Amniotic epithelial cell (primary cell): ENCODE measurements at regions not wholly inside any gene's neighbourhood (a gene's known extent, or its start where the extent isn't known, plus 50 kb on each side); places are given as distances from the start of the nearest gene placed in this dataset.
"Not testable (repeated sequence)": the region's sequence is repeated elsewhere in the genome, so short reads cannot be mapped to it uniquely, and the experiment has no call there.

Experiments
- DNase-seq: peaks from one replicate; pipeline ENCODE4 v3.0.0-alpha.2; 2010; ENCODE audit warnings: low read depth

- no peak for DNase-seq
These were observed 185.9 kb downstream of the AVL9 start for GRCh38 chr7:32681174-32681518.

- DNase-seq, result peak; percentile 70
These were observed 185.2 kb downstream of the AVL9 start for GRCh38 chr7:32680259-32681173.

DNA sequence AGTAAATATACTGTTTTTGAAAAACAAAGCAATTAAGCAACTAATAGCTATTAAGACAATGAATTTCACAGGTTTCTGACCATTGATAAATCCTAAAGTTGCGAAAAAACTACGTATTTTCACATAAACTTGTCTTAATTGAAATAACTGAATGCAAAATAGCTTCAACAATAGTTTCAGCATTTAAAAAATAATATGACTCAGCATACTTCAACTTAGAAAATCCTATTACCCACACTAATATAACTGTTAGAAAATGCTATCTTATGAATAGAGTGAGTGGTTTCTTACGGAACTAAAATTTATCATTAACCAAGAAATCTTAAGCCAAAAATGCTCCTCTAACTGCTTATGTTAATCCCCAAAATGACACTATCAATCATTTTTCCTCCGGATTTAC, 183.9 kb downstream of the AVL9 start:
- no peak for DNase-seq

DNA sequence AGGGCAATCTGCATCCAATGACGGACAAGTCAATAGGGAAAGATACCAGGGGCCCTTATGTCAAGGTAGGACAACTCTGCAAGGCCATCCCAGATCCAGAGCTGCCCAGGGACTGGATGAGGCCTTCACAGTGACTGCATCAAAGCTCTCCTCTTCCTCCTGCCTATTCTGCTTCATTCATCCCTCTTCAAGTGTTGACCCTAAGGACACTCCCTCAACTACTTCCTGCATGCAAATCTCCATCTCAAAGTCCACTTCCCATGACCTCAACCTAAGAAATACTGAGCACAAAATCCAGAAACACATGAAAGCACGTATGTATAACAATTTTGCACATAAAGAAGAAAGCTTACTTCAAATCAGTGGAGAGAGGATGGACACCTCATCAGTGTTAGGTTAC, 182.3 kb downstream of the AVL9 start:
- no peak for DNase-seq

DNA sequence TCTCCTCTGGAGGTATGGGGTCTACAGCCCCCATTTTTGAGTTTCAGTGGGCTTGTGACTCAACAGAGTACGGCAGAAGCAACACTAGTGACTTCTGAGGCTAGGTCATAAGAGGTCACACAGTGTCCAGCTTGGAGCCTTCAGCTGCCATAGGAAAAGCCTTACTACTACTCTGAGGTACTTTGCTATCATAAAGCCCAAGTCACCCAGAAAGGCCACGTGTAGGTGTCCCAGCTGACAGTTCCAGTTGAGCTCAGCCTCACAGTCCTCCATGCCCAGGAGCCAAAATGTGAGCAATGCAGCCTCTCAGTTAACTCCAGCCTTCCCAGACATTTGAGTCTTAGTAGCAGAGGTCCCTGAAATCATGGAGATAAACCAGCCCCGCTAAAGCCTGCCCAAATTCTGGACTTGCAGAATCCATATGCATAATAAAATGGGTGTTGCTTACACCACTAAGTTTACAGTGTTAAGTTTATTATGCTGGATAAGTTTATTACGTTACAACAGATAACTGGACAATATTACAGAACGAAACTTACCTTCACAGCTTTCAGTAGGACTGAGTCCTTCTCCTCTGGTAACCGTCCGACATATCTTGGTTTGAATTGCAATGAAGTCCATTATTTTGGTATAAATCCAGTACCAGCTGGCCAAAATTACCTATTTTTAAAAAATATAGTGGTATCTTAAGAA, 181.1 kb downstream of the AVL9 start:
- no peak for DNase-seq

DNA sequence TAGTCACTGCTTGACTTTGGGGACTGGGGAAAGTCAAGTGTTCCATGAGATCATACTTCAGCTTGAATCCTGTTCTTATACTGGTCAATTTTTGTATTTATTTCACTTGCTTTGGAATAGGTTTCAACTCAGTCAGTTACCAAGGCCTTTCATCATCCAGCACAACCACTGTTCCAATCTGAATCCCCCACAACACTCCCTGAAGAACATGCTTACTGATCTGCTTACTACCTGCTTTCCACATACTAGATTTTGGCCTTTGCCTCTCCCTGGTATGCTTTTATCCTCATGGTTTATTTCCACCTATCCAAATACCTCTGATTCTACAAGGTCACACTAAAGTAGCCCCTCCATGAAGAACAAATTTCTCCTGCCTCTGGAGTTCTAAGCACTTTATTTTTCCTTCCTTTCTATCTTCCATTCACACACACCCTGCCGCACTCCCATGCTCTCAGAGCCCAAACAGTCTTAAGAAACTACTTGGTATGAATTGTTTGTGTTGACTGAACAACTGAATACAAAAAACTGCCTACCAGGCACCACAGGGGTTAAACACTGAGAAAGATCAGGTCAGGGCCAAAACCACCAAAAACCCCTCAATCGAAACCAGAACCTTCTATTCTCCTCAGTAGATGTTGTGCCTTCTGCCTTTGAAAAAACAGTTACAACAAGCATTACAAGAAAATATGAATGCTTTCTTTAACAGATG, 178.1 kb downstream of the AVL9 start:
- DNase-seq, result no peak

GRCh38 chr7:32670110-32671025, 175.1 kb downstream of the AVL9 start:
- DNase-seq, result peak; percentile 70

DNA sequence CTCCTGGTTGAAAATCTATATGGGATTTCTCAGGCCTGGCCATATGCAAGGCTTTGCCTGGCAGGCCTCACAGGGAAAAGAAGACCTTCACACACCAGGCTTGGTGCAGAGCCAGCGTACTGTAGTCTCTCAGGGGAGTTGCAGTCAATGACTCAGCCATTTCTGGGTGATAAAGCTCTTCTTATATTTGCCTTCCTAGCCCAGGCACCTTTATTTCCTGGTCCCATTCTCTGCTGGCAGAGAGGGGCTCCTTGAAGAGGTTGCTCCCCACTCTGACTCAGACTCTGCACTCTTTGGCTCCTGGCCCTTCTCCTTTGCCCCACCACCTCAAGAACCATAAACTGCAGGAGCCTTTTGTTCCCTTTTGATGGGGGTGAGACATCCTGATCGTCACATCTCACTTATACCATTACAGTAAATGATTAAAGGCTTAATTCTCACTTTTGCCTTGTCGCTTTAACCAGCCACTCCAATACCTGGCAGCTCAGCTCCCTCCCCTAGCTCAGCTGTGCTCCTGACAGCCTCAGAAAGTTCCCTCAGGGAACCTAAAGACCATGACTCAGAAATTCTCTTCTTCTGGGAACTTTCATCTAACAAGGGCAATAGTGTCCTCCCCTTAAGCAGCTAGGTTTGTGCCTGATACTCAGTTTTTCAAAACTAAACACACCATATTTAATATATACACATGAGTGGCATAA, 174.0 kb downstream of the AVL9 start:
- DNase-seq, result peak; percentile 86

DNA sequence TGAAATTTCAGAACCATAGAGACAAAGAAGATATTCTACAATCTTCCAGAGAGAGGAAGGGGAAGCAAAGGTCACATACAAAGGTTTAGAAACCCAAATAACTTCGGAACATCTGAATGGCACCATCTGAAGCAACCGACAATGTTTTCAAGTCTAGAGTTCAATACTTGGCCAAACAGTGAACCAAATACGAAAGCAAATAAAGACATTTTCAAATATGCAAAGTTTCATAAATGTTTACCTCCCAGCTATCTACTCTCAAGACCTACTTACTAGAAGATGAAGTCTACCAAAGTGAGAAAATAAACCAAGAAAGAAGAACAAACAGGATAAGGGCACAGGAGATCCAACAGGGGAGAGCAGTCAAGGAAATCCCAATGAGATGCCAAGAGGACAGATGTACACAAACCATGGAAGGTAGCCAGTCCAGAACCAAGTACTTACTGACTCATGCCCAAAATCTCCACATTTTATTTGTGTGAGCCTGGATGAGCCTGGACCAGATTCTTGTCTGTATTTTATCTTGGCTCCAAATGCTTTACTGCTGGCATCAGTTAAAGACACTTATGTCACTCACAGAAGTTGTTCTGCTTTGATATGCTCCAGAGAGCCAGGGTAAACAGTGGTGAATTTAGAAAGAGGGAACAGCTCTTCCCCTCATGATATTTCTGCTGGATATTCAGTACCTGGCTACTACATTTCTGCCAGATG, 173.3 kb downstream of the AVL9 start:
- peak; percentile 31 for DNase-seq

DNA sequence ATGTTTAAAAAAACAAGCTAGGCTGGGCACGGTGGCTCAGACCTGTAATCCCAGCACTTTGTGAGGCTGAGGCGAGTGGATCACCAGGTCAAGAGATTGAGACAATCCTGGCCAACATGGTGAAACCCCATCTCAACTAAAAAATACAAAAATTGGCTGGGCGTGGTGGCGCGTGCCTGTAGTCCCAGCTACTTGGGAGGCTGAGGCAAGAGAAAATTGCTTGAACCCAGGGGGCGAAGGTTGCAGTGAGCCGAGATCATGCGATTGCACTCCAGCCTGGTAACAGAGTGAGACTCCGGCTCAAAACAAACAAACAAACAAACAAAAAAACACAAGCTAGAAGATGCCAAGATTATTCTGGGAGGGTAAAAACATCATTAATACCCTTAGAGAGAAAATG, 172.3 kb downstream of the AVL9 start:
- DNase-seq, result not testable (repeated sequence)

DNA sequence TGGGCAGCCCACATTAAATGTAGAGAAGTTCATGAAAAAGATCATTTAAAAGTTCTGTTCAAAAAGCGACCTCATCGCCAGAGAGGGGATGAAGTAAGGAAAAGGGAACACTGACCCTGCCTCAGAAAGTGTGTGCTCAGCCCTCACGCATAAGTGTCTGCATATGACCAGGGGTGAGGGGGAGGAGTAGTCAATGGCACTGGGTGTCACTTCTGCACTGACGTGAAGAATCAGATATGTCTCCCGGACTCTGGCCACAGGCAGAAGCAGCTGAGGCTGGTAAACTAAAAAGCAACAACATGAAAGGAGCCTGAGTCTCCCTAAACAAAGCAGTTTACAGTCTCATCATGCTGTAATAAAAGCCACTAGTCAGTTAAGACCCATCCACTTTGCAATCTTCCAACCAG, 168.5 kb downstream of the AVL9 start:
- DNase-seq, result not testable (repeated sequence)

DNA sequence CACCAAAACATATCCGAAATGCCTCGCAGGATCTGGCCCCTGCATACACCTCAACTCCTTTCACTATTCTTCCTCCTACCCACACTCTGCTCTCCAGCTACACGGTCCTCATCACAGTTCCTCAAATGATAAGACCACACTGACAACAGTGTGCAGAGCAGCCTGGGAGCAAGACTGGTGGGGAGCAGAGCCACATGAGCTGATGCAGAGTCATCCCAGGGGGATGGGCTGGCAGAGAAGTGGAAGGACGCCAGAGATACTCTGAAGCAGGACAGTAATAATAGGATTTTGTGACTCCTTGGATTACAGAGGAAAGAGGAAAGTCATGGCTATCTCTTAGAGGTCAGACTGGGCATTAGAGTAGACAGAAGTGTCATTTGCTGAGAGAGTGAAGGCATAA, 167.2 kb downstream of the AVL9 start:
- DNase-seq, result not testable (repeated sequence)

- DNase-seq, result no peak
These were observed 166.6 kb downstream of the AVL9 start for GRCh38 chr7:32661929-32662328.

DNA sequence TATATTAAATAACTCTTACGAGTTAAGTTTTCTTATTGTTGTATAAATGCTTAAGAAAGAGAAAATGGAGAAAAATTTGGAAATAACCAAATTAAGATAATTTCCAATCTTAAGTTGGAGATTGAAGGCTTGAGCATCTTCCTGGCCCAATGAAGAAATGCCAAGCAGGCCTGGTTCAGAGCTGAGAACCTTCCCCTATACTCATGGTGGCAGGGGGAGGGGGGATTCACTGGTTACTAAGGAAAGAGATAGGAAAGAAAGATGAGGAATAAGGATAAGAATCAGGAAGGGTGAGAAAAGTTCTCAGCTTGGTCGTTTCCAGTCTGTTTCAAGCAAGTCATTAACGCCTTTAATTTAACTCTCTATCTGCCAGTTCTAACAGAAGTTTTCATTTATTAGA, 166.2 kb downstream of the AVL9 start:
- DNase-seq, result no peak

GRCh38 chr7:32660936-32661335, 165.6 kb downstream of the AVL9 start:
- DNase-seq, result peak; percentile 40

- no peak for DNase-seq
These were observed 164.6 kb downstream of the AVL9 start for GRCh38 chr7:32659853-32660252.

GRCh38 chr7:32658467-32658869, 163.2 kb downstream of the AVL9 start:
- DNase-seq, result no peak

GRCh38 chr7:32658034-32658433, 162.7 kb downstream of the AVL9 start:
- DNase-seq, result peak; percentile 15

DNA sequence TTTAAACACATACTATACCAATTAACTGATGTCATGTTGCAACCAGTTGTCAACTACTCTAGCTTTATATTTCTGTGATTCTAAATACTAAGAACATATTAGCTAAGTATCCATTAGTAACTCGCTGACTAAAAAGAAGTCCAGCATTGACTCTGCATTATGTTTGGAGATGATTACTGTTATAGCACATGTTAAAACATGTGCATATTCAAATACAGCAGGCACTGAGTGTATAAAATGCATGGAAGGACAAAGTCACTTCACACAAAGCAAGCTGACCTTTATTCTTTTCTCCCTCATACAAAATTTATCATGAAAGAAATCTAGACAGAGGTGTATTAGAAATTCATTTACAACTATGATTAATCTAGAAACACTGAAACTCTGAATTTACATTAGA, 159.3 kb downstream of the AVL9 start:
- DNase-seq, result not testable (repeated sequence)

GRCh38 chr7:32650356-32650755, 155.1 kb downstream of the AVL9 start:
- DNase-seq, result not testable (repeated sequence)
